SK-N-SH (cell line): ENCODE measurements at regions not wholly inside any gene's neighbourhood (a gene's known extent, or its start where the extent isn't known, plus 50 kb on each side); places are given as distances from the start of the nearest gene placed in this dataset.

Experiments used
- CTCF ChIA-PET: fragments of 300-600, 350-600 bp; formaldehyde crosslinking; extraction: SDS; loops from one replicate; lab custom pipeline; 2021; lab: Yijun Ruan, JAX
- POLR2A ChIA-PET: fragments of 350-600 bp; sonication (Branson Sonifier 250); formaldehyde crosslinking; extraction: SDS; loops from one replicate; lab custom pipeline; 2020; ENCODE audit warnings: antibody characterized with exemption, inconsistent platforms; lab: Yijun Ruan, JAX
- DNase-seq: peaks from one replicate; pipeline ENCODE4 v3.0.0; 2012
- H2AFZ ChIP-seq: fragments of 200-600 bp; sonication (generic); 2 replicates; pipeline ENCODE4 v1.8.1; 2016; ENCODE audit warnings: antibody characterized with exemption, mild to moderate bottlenecking, low read depth
- H3F3A ChIP-seq: fragments of 200-600 bp; sonication (generic); replicated peaks from 2 replicates; pipeline ENCODE3; 2016; ENCODE audit warnings: antibody characterized with exemption, mild to moderate bottlenecking; ENCODE audit not compliant: insufficient read depth
- H3K27ac ChIP-seq, 2 experiments: fragments of 200-500 bp in 1 of 2; fragments of 200-600 bp in 1 of 2; sonication (Bioruptor generic) in 1 of 2; sonication (generic), shearing (Covaris generic) in 1 of 2; 2 replicates each; pipeline versions ENCODE4 v1.5.1 to v1.6.1; 2014 to 2016; ENCODE audit warnings: low read depth in 2 of 2, inconsistent platforms in 1 of 2, low read length in 1 of 2, mild to moderate bottlenecking in 1 of 2, mixed read lengths in 1 of 2
- H3K27me3 ChIP-seq: fragments of 200-600 bp; sonication (generic), shearing (Covaris generic); 2 replicates; pipeline ENCODE4 v1.6.1; 2016; ENCODE audit warnings: mixed run types; ENCODE audit not compliant: insufficient read depth
- H3K36me3 ChIP-seq, 2 experiments: fragments of 200-500 bp in 1 of 2; fragments of 200-600 bp in 1 of 2; sonication (Bioruptor generic) in 1 of 2; sonication (generic) in 1 of 2; replicated peaks in 1 of 2; 2 replicates each; pipeline versions ENCODE3 to v1.5.1; 2014 to 2016; ENCODE audit warnings: low read length in 1 of 2, mild to moderate bottlenecking in 1 of 2; ENCODE audit not compliant: insufficient read depth in 2 of 2, control insufficient read depth in 1 of 2
- H3K4me1 ChIP-seq, 2 experiments: fragments of 200-500 bp in 1 of 2; fragments of 200-600 bp in 1 of 2; sonication (Bioruptor generic) in 1 of 2; sonication (generic), shearing (Covaris generic) in 1 of 2; 2 replicates each; pipeline versions ENCODE4 v1.5.1 to v1.6.1; 2014 to 2016; ENCODE audit warnings: low read depth in 1 of 2, low read length in 1 of 2, mixed run types in 1 of 2; ENCODE audit not compliant: insufficient read depth in 2 of 2, control insufficient read depth in 1 of 2
- H3K4me2 ChIP-seq: fragments of 200-600 bp; sonication (generic), shearing (Covaris generic); 2 replicates; pipeline ENCODE4 v1.6.1; 2017; ENCODE audit warnings: mixed run types
- H3K4me3 ChIP-seq, 2 experiments: fragments of 200-500 bp in 1 of 2; fragments of 200-600 bp in 1 of 2; sonication (Bioruptor generic) in 1 of 2; sonication (generic), shearing (Covaris generic) in 1 of 2; 2 replicates each; pipeline versions ENCODE4 v1.5.1 to v1.8.1; 2014 to 2016; ENCODE audit warnings: low read depth in 2 of 2, inconsistent platforms in 1 of 2, low read length in 1 of 2, mild to moderate bottlenecking in 1 of 2, mixed read lengths in 1 of 2, moderate library complexity in 1 of 2
- H3K79me2 ChIP-seq: fragments of 200-600 bp; sonication (generic); 2 replicates; pipeline ENCODE4 v1.8.1; 2017; ENCODE audit warnings: mild to moderate bottlenecking; ENCODE audit not compliant: insufficient read depth
- H3K9ac ChIP-seq: fragments of 200-600 bp; sonication (generic); 2 replicates; pipeline ENCODE4 v1.6.1; 2017; ENCODE audit warnings: mixed run types
- H3K9me2 ChIP-seq: fragments of 200-600 bp; sonication (generic); 2 replicates; pipeline ENCODE4 v1.6.1; 2017; ENCODE audit warnings: mixed run types
- H3K9me3 ChIP-seq: fragments of 200-600 bp; sonication (generic); 2 replicates; pipeline ENCODE4 v1.6.1; 2017; ENCODE audit warnings: mixed run types, mild to moderate bottlenecking, moderate library complexity
- H4K20me1 ChIP-seq: fragments of 200-600 bp; sonication (generic); 2 replicates; pipeline ENCODE4 v1.6.1; 2017; ENCODE audit warnings: mild to moderate bottlenecking, mixed run types; ENCODE audit not compliant: insufficient read depth
- ELF1 ChIP-seq: IDR thresholded peaks from 2 replicates; pipeline ENCODE4 v1.4.0; 2012
- EP300 ChIP-seq, 2 experiments: IDR thresholded peaks; 2 replicates each; pipeline versions ENCODE4 v1.4.0 to v1.6.1; 2012; ENCODE audit warnings: borderline replicate concordance in 1 of 2, low read depth in 1 of 2, low read length in 1 of 2
- FOXM1 ChIP-seq: IDR thresholded peaks from 2 replicates; pipeline ENCODE4 v1.4.0; 2012; ENCODE audit warnings: low read depth, mild to moderate bottlenecking
- GABPA ChIP-seq: IDR thresholded peaks from 2 replicates; pipeline ENCODE4 v1.4.0; 2012; ENCODE audit warnings: low read depth, mild to moderate bottlenecking
- IRF3 ChIP-seq: fragments of 150-350 bp; IDR thresholded peaks from 2 replicates; pipeline ENCODE4 v1.6.1; 2016; ENCODE audit warnings: mild to moderate bottlenecking, low read depth, low read length
- MAX ChIP-seq: IDR thresholded peaks from 2 replicates; pipeline ENCODE4 v1.4.0; 2012; ENCODE audit warnings: low read depth
- MEF2A ChIP-seq: IDR thresholded peaks from 2 replicates; pipeline ENCODE4 v1.4.0; 2012; ENCODE audit warnings: low read depth, borderline replicate concordance
- NRF1 ChIP-seq: IDR thresholded peaks from 2 replicates; pipeline ENCODE4 v1.6.1; 2012; ENCODE audit warnings: low read depth, mild to moderate bottlenecking, low read length
- POLR2AphosphoS5 ChIP-seq: IDR thresholded peaks from 2 replicates; pipeline ENCODE4 v1.6.1; 2012; ENCODE audit warnings: low read depth, low read length
- RAD21 ChIP-seq: IDR thresholded peaks from 2 replicates; pipeline ENCODE4 v1.6.1; 2012; ENCODE audit warnings: mild to moderate bottlenecking, low read length
- RCOR1 ChIP-seq: fragments of 150-350 bp; IDR thresholded peaks from 2 replicates; pipeline ENCODE4 v1.6.1; 2017; ENCODE audit warnings: antibody characterized with exemption, low read length
- REST ChIP-seq: IDR thresholded peaks from 2 replicates; pipeline ENCODE4 v1.6.1; 2012; ENCODE audit warnings: mild to moderate bottlenecking, low read depth, low read length, moderate library complexity
- RXRA ChIP-seq: IDR thresholded peaks from 2 replicates; pipeline ENCODE4 v1.4.0; 2012; ENCODE audit warnings: low read depth, mild to moderate bottlenecking, borderline replicate concordance
- SMC3 ChIP-seq: IDR thresholded peaks from 2 replicates; pipeline ENCODE4 v1.6.1; 2012; ENCODE audit warnings: low read depth, low read length, improper control_type of control experiment
- TAF1 ChIP-seq: IDR thresholded peaks from 2 replicates; pipeline ENCODE4 v1.6.1; 2012; ENCODE audit warnings: low read depth, mild to moderate bottlenecking, low read length, moderate library complexity, borderline replicate concordance
- TEAD4 ChIP-seq: IDR thresholded peaks from 2 replicates; pipeline ENCODE4 v1.4.0; 2012; ENCODE audit warnings: mild to moderate bottlenecking, borderline replicate concordance; ENCODE audit not compliant: insufficient read depth
- USF1 ChIP-seq: IDR thresholded peaks from 2 replicates; pipeline ENCODE4 v1.4.0; 2012; ENCODE audit warnings: low read depth, borderline replicate concordance
- YY1 ChIP-seq: IDR thresholded peaks from 2 replicates; pipeline ENCODE4 v1.4.0; 2012; ENCODE audit warnings: low read depth, mild to moderate bottlenecking
- ZBTB33 ChIP-seq: IDR thresholded peaks from 2 replicates; pipeline ENCODE4 v1.4.0; 2012; ENCODE audit warnings: low read depth, borderline replicate concordance
- WGBS: methylation state at CpG from one replicate; pipeline ENCODE4 v1.1.6; 2017; ENCODE audit warnings: low lambda C conversion rate; 5-methylcytosine and 5-hydroxymethylcytosine counted together

- H3K4me2 ChIP-seq: no peak overlapping the region
- H2AFZ ChIP-seq: no peak overlapping the region
- CTCF ChIA-PET: no interaction called here
- no peaks in the 10 kb centered on the region for H3F3A ChIP-seq
- H3K27me3 ChIP-seq: no peaks in the 10 kb centered on the region
- H3K9ac ChIP-seq: no peak overlapping the region
- H3K79me2 ChIP-seq: no peaks in the 10 kb centered on the region
- no peaks in the 10 kb centered on the region for H3K9me3 ChIP-seq
- no peaks in the 10 kb centered on the region for H3K9me2 ChIP-seq
- H3K36me3 ChIP-seq: no peaks in the 10 kb centered on the region
- no peaks in the 10 kb centered on the region for H4K20me1 ChIP-seq
- POLR2A ChIA-PET: no interaction called here
- TF ChIP-seq FOXM1 (no peak), IRF3 (no peak), MEF2A (no peak), NRF1 (no peak), RCOR1 (no peak), POLR2AphosphoS5 (no peak), YY1 (no peak), EP300 (IDR thresholded peaks at IDR 0.05; ENCODE audit: borderline replicate concordance in 1 of 2, low read depth in 1 of 2, low read length in 1 of 2) (no peak)
- TF ChIP-seq, all 33 proteins: peak for 0
- no peak overlapping the region for H3K4me3 ChIP-seq
- H3K27ac ChIP-seq: no peak overlapping the region
- 50% methylated on average over 2 of the region's 2 CpGs for WGBS
- H3K4me1 ChIP-seq: no peaks in the 10 kb centered on the region
- no peak for DNase-seq
Measured at GRCh38 chr21:38622827-38623209, 124.5 kb upstream of the ERG start.

GRCh38 chr21:38623552-38623951, 125.3 kb upstream of the ERG start:
- Histone ChIP-seq H2AFZ (no peak overlapping the region), H3K4me2 (no peak overlapping the region)
- TF ChIP-seq FOXM1 (no peak), RXRA (no peak), REST (no peak), ELF1 (no peak), USF1 (no peak), SMC3 (no peak), TEAD4 (no peak), MEF2A (no peak), GABPA (no peak), TAF1 (no peak), IRF3 (no peak), MAX (no peak), ZBTB33 (no peak), RAD21 (no peak)

More at GRCh38 chr21:38623552-38623951, 125.3 kb upstream of the ERG start:
- Histone ChIP-seq H3K27me3 (no peaks in the 10 kb centered on the region), H3K79me2 (no peaks in the 10 kb centered on the region), H3K36me3 (no peaks in the 10 kb centered on the region), H3F3A (no peaks in the 10 kb centered on the region), H3K4me1 (no peaks in the 10 kb centered on the region), H3K9me2 (no peaks in the 10 kb centered on the region), H4K20me1 (no peaks in the 10 kb centered on the region), H3K9me3 (no peaks in the 10 kb centered on the region), H3K9ac (no peak overlapping the region), H3K27ac (no peak overlapping the region), H3K4me3 (no peak overlapping the region)
- no peak for DNase-seq
- WGBS: 59% methylated on average over 4 of the region's 4 CpGs
- ChIA-PET POLR2A (no interaction called here), CTCF (no interaction called here)
